Loucy (cell line): ENCODE measurements at regions not wholly inside any gene's neighbourhood (a gene's known extent, or its start where the extent isn't known, plus 50 kb on each side); places are given as distances from the start of the nearest gene placed in this dataset.
"Not testable (repeated sequence)": the region's sequence is repeated elsewhere in the genome, so short reads cannot be mapped to it uniquely, and the experiment has no call there.

ENCODE experiments used
- H2AFZ ChIP-seq: fragments of 200-600 bp; sonication (generic); 2 replicates; pipeline ENCODE4 v1.6.0; 2016; ENCODE audit warnings: antibody characterized with exemption, mild to moderate bottlenecking, low read length, moderate library complexity
- H3F3A ChIP-seq: fragments of 200-600 bp; 2 replicates; pipeline ENCODE4 v1.6.0; 2016; ENCODE audit warnings: antibody characterized with exemption, low read depth, mild to moderate bottlenecking
- H3K27me3 ChIP-seq: fragments of 200-600 bp; sonication (generic); 2 replicates; pipeline ENCODE4 v1.6.1; 2014; ENCODE audit warnings: low read length, mild to moderate bottlenecking; ENCODE audit not compliant: insufficient read depth, poor library complexity, severe bottlenecking
- H3K36me3 ChIP-seq: fragments of 200-600 bp; sonication (generic); 2 replicates; pipeline ENCODE4 v1.6.1; 2016; ENCODE audit warnings: low read length; ENCODE audit not compliant: insufficient read depth
- H3K4me1 ChIP-seq: fragments of 200-600 bp; sonication (generic); 2 replicates; pipeline ENCODE4 v1.5.1; 2014; ENCODE audit warnings: low read length, mild to moderate bottlenecking; ENCODE audit not compliant: insufficient read depth, poor library complexity, severe bottlenecking
- H3K4me2 ChIP-seq: fragments of 200-600 bp; sonication (generic); 2 replicates; pipeline ENCODE4 v1.6.0; 2014; ENCODE audit warnings: antibody characterized with exemption, low read length, low read depth, mild to moderate bottlenecking; ENCODE audit not compliant: poor library complexity, severe bottlenecking
- H3K4me3 ChIP-seq: fragments of 200-600 bp; sonication (generic); 2 replicates; pipeline ENCODE4 v1.5.1; 2014; ENCODE audit warnings: low read length, mild to moderate bottlenecking, mixed read lengths; ENCODE audit not compliant: poor library complexity, severe bottlenecking
- H3K79me2 ChIP-seq: fragments of 200-600 bp; sonication (generic); 2 replicates; pipeline ENCODE4 v1.6.1; 2014; ENCODE audit warnings: low read length; ENCODE audit not compliant: insufficient read depth
- H3K9ac ChIP-seq: fragments of 200-600 bp; sonication (generic); 2 replicates; pipeline ENCODE4 v1.6.0; 2014; ENCODE audit warnings: mild to moderate bottlenecking, low read depth, low read length, moderate library complexity; ENCODE audit not compliant: poor library complexity, severe bottlenecking
- H3K9me2 ChIP-seq: fragments of 200-600 bp; sonication (generic); replicated peaks from 2 replicates; pipeline ENCODE4 v1.6.1; 2016; ENCODE audit warnings: low read depth, low read length, mixed read lengths
- H3K9me3 ChIP-seq: fragments of 200-600 bp; sonication (generic); 2 replicates; pipeline ENCODE4 v1.6.1; 2014; ENCODE audit warnings: mild to moderate bottlenecking, antibody characterized with exemption, low read length, low read depth; ENCODE audit not compliant: insufficient read depth
- H4K20me1 ChIP-seq: fragments of 200-600 bp; sonication (generic); 2 replicates; pipeline ENCODE4 v1.6.0; 2014; ENCODE audit warnings: antibody characterized with exemption, low read length, mild to moderate bottlenecking; ENCODE audit not compliant: insufficient read depth, poor library complexity, severe bottlenecking
- EZH2phosphoT487 ChIP-seq: fragments of 200-600 bp; IDR thresholded peaks from 2 replicates; pipeline ENCODE4 v1.6.1; 2018; ENCODE audit warnings: antibody characterized with exemption, mild to moderate bottlenecking, moderate library complexity, borderline replicate concordance
- TF ChIP-seq, protein P1 (sequence below): fragments of 200-600 bp; sonication (generic); conservative IDR thresholded peaks from 2 replicates; pipeline ENCODE4 v1.5.1; 2014; ENCODE audit warnings: mild to moderate bottlenecking, antibody characterized with exemption, low read length

DNA sequence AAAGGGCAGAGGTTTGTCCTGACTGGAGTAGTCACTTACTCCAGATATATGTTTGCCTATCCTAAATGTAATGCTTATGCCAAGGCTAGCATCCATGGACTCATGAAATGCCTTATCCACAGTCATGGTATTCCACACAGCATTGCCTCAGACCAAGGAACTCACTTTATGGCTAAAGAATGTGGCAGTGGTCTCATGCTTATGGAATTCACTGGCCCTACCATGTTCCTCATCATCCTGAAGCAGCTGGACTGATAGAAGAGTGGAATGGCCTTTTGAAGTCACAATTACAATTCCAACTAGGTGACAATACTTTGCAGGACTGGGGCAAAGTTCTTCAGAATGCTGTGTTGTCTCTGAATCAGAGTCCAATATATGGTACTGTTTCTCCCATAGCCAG, 1014.8 kb downstream of the RAPGEF2 start:
- TF ChIP-seq, protein P1, sequence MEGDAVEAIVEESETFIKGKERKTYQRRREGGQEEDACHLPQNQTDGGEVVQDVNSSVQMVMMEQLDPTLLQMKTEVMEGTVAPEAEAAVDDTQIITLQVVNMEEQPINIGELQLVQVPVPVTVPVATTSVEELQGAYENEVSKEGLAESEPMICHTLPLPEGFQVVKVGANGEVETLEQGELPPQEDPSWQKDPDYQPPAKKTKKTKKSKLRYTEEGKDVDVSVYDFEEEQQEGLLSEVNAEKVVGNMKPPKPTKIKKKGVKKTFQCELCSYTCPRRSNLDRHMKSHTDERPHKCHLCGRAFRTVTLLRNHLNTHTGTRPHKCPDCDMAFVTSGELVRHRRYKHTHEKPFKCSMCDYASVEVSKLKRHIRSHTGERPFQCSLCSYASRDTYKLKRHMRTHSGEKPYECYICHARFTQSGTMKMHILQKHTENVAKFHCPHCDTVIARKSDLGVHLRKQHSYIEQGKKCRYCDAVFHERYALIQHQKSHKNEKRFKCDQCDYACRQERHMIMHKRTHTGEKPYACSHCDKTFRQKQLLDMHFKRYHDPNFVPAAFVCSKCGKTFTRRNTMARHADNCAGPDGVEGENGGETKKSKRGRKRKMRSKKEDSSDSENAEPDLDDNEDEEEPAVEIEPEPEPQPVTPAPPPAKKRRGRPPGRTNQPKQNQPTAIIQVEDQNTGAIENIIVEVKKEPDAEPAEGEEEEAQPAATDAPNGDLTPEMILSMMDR = no peak
- no peak for TF ChIP-seq EZH2phosphoT487
- Histone ChIP-seq H3K9me2 (no peaks in the 10 kb centered on the region), H3K9me3 (no peaks in the 10 kb centered on the region)

DNA sequence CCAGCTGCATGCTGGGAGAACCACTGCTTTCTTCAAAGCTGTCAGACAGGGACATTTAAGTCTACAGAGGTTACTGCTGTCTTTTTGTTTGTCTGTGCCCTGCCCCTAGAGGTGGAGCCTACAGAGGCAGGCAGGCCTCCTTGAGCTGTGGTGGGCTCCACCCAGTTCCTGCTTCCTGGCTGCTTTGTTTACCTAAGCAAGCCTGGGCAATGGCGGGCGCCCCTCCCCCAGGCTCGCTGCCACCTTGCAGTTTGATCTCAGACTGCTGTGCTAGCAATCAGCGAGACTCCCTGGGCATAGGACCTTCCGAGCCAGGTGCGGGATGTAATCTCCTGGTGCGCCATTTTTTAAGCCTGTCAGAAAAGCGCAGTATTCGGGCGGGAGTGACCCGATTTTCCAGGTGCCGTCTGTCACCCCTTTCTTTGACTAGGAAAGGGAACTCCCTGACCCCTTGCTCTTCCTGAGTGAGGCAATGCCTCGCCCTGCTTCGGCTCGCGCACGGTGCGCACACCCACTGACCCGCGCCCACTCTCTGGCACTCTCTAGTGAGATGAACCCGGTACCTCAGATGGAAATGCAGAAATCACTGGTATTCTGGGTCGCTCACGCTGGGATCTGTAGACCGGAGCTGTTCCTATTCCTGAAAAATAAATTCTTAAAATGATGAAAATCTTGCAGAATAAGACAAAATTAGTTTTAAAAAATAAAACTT, 1022.9 kb downstream of the RAPGEF2 start:
- H3K9me3 ChIP-seq, H3F3A ChIP-seq, H3K4me3 ChIP-seq, H3K27me3 ChIP-seq, H3K9ac ChIP-seq, H3K9me2 ChIP-seq, H3K4me2 ChIP-seq, H3K36me3 ChIP-seq, H3K79me2 ChIP-seq, H3K4me1 ChIP-seq, H2AFZ ChIP-seq, H4K20me1 ChIP-seq: not testable (repeated sequence)

More for the DNA sequence above, 1014.8 kb downstream of the RAPGEF2 start:
- Histone ChIP-seq H3K36me3 (no peaks in the 10 kb centered on the region), H3F3A (no peaks in the 10 kb centered on the region), H3K27me3 (no peaks in the 10 kb centered on the region), H3K9ac (no peak overlapping the region), H3K4me1 (no peaks in the 10 kb centered on the region), H4K20me1 (no peaks in the 10 kb centered on the region), H3K4me2 (no peak overlapping the region), H3K4me3 (no peak overlapping the region), H3K79me2 (no peaks in the 10 kb centered on the region), H2AFZ (no peak overlapping the region)

DNA sequence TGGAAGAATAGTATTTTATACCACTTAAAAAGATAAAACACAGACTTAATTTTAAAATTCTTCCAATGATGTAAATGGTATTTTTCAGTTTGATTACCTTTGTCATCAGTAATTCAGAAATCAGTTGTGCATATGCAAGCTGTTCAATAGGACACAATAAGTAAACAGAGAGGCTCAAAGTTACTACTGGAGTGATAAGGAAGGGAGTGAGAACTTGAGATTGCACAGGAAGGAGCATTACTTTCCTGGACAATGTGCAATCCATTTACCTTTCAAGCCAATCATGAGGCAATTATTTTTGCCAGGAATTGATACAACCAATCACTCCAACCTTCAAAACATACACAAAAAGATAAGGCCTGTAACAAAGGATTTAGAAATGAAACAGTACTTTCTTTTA, 1024.3 kb downstream of the RAPGEF2 start:
- H2AFZ ChIP-seq = no peak overlapping the region
- no peak overlapping the region for H3K4me2 ChIP-seq
- H4K20me1 ChIP-seq = no peaks in the 10 kb centered on the region
- H3K9me3 ChIP-seq = peaks cover 4% of the 10 kb centered on the region; the same call in 1 of the 2 replicates
- no peaks in the 10 kb centered on the region for H3K79me2 ChIP-seq
- no peaks in the 10 kb centered on the region for H3K4me1 ChIP-seq
- no peaks in the 10 kb centered on the region for H3K9me2 ChIP-seq
- H3F3A ChIP-seq = no peaks in the 10 kb centered on the region
- no peaks in the 10 kb centered on the region for H3K36me3 ChIP-seq
- no peaks in the 10 kb centered on the region for H3K27me3 ChIP-seq
- no peak overlapping the region for H3K4me3 ChIP-seq
- TF ChIP-seq EZH2phosphoT487 = no peak
- TF ChIP-seq, protein P1 = no peak
- H3K9ac ChIP-seq = no peak overlapping the region

DNA sequence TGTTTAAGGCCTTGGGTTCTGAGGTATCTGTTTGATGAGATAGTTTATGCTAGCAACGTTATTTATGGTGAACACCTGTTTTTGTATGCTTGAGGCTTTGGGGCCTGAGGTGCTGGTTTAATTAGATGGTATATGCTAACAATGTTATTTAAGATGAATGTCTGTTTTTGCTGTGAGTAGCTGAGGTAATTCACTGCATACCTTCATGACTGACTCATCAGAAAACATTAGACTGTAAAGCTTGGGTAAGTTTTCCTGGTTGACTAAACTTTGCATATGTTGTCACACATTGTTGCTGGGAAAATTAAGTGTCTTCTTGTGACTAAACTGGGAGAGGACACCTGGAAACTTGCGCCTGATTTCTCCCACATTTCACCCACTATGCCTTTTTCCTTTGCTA, 1026.6 kb downstream of the RAPGEF2 start:
- Histone ChIP-seq H4K20me1 (no peaks in the 10 kb centered on the region), H3K9me3 (peaks cover 6% of the 10 kb centered on the region; the same call in 1 of the 2 replicates), H3K9me2 (no peaks in the 10 kb centered on the region), H3K36me3 (no peaks in the 10 kb centered on the region), H3K27me3 (no peaks in the 10 kb centered on the region), H2AFZ (no peak overlapping the region), H3K4me2 (no peak overlapping the region), H3K79me2 (no peaks in the 10 kb centered on the region), H3K4me1 (no peaks in the 10 kb centered on the region), H3F3A (no peaks in the 10 kb centered on the region), H3K4me3 (no peak overlapping the region), H3K9ac (no peak overlapping the region)
- TF ChIP-seq, protein P1 = no peak
- TF ChIP-seq EZH2phosphoT487 = no peak
